ENCODE measurements at regions not wholly inside any gene's neighbourhood (a gene's known extent, or its start where the extent isn't known, plus 50 kb on each side); places are given as distances from the start of the nearest gene placed in this dataset.

DNA sequence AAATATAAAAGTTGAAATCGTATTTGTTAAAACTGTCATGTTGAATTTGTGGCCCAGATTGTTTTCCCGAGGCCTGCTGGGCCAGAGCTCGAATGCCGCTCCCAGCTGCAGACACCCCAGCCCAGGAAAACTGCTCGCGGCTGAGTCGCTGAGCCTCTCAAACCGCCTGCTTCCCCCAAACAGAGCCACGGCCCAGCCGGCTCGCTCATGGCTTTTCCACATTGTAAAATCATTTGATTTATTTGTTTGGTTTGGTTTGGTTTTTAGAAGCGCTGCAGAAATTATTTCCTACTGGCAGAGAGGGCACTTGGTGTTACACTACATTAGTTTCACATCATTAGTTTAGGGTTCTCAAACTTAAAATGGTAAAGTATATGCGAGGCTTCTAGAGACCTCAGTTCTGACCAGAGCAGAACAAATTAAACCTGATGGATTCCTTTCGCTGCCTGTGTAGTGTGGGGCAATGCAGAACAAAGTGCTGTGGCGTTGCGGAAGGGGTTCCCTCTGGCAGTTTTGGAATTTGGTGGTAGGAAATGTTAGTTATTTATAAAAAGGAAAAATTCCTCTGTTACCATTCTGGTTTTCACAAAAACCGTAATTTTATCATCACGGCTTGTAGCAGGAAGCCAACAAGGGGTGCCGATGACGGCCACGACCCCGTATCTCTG lies 156.5 kb upstream of the PITX1 start:
- Histone ChIP-seq H3K4me3 (ENCODE audit: low read depth in 1 of 3, low read length in 3 of 3) (peak overlapping the region in 2 of 3 donors; percentile 20 to 55), H3K27me3 (ENCODE audit: control insufficient read depth in 3 of 3, insufficient read depth in 3 of 3, low read length in 3 of 3) (peaks cover 0 to 37% (median 0%) of the 10 kb centered on the region in 3 donors), H3K9me3 (ENCODE audit: control insufficient read depth in 2 of 2, insufficient read depth in 1 of 2, low read depth in 1 of 2, low read length in 1 of 2) (no peaks in the 10 kb centered on the region), H3K4me1 (ENCODE audit: control insufficient read depth in 3 of 3, insufficient read depth in 2 of 3, low read depth in 1 of 3, low read length in 2 of 3) (peaks cover 0 to 20% (median 5%) of the 10 kb centered on the region in 3 donors), H3K36me3 (ENCODE audit: control insufficient read depth in 3 of 3, insufficient read depth in 2 of 3, low read depth in 1 of 3, low read length in 3 of 3) (peaks cover 0 to 2% (median 0%) of the 10 kb centered on the region in 3 donors), H3K27ac (ENCODE audit: low read depth in 1 of 3, low read length in 2 of 3) (no peak overlapping the region)
- DNase-seq (no peak), FAIRE-seq (no peak)
- WGBS, 3 donors, result 66 to 71% (median 67%) methylated on average over 22 of the region's 22 CpGs

DNA sequence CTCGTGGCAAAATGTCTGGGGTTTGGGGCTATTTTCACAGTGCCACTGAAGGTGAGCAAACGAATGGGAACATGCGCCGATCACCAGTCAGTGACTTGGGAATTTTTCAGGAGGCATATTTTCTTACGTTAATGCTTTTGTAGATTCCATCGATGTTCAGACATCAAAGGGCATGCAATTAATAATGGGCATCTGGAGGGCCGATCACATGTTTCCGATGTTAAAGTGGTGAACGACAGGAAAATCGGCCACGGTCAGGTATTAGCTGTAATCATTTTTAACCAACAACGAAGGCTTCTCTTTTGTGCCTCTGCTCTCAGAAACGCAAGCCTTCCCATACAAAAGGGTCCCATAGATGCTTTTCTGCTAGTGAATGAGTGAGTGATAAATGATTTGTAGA lies 155.0 kb upstream of the PITX1 start:
- 88 to 92% (median 89%) methylated on average over 13 of the region's 13 CpGs for WGBS, 3 donors
- no peak overlapping the region for H3K4me3 ChIP-seq (ENCODE audit: low read depth in 1 of 3, low read length in 3 of 3)

GRCh38 chr5:135188233-135188914 lies 154.3 kb upstream of the PITX1 start:
- FAIRE-seq (no peak), DNase-seq (no peak)
- Histone ChIP-seq H3K27me3 (ENCODE audit: control insufficient read depth in 3 of 3, insufficient read depth in 3 of 3, low read length in 3 of 3) (peaks cover 0 to 33% (median 0%) of the 10 kb centered on the region in 3 donors), H3K36me3 (ENCODE audit: control insufficient read depth in 3 of 3, insufficient read depth in 2 of 3, low read depth in 1 of 3, low read length in 3 of 3) (peaks cover 0 to 2% (median 0%) of the 10 kb centered on the region in 3 donors), H3K4me3 (ENCODE audit: low read depth in 1 of 3, low read length in 3 of 3) (no peak overlapping the region), H3K9me3 (ENCODE audit: control insufficient read depth in 2 of 2, insufficient read depth in 1 of 2, low read depth in 1 of 2, low read length in 1 of 2) (no peaks in the 10 kb centered on the region), H3K27ac (ENCODE audit: low read depth in 1 of 3, low read length in 2 of 3) (no peak overlapping the region), H3K4me1 (ENCODE audit: control insufficient read depth in 3 of 3, insufficient read depth in 2 of 3, low read depth in 1 of 3, low read length in 2 of 3) (peaks cover 0 to 23% (median 5%) of the 10 kb centered on the region in 3 donors)
- 81 to 83% (median 81%) methylated on average over 4 of the region's 4 CpGs for WGBS, 3 donors

More for the DNA sequence above, 155.0 kb upstream of the PITX1 start:
- Histone ChIP-seq H3K27me3 (ENCODE audit: control insufficient read depth in 3 of 3, insufficient read depth in 3 of 3, low read length in 3 of 3) (peaks cover 0 to 37% (median 0%) of the 10 kb centered on the region in 3 donors), H3K4me1 (ENCODE audit: control insufficient read depth in 3 of 3, insufficient read depth in 2 of 3, low read depth in 1 of 3, low read length in 2 of 3) (peaks cover 0 to 23% (median 5%) of the 10 kb centered on the region in 3 donors), H3K27ac (ENCODE audit: low read depth in 1 of 3, low read length in 2 of 3) (no peak overlapping the region), H3K9me3 (ENCODE audit: control insufficient read depth in 2 of 2, insufficient read depth in 1 of 2, low read depth in 1 of 2, low read length in 1 of 2) (no peaks in the 10 kb centered on the region), H3K36me3 (ENCODE audit: control insufficient read depth in 3 of 3, insufficient read depth in 2 of 3, low read depth in 1 of 3, low read length in 3 of 3) (peaks cover 0 to 2% (median 0%) of the 10 kb centered on the region in 3 donors)
- no peak for FAIRE-seq
- no peak for DNase-seq

DNA sequence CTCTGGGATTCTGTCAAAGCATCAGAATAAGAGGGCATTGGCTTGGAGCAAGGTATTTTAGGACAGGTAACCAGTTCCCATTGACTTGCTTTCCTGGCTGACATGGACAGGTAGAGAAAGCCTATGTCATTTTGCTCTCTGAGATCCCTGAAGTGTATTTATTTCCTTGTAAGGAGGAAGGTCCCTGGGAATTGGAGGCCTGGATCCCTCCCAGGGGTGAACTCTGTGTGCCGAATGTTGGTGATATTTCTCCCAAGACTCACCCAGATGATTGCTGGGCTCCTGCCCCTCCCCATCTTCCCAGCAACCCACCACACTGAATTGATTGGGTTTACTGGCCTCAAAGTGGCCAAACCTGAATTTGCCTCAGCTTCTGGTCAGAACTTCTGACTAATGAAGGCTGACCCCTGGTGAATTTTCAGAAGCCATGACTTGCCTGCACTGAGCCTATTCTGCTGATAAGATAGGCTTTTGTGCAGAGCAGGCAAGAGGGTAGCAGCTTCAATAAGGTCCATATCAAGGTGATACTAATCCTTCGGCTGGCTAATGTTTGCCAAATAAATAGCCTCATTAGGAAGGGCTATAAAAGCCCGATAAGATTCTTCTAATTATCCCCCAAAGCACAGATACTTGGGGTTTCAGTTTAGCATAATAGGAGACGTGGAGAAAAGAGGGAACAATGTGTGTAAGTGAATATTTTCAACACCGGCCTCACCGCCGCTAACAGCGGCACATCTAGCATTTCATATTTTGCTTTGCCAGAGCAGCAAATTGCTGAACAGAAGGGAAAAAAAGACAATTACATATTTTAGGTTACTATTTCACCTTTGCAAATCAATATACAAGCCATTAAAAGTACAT lies 152.9 kb upstream of the PITX1 start:
- peaks cover 0 to 23% (median 5%) of the 10 kb centered on the region in 3 donors for H3K4me1 ChIP-seq (ENCODE audit: control insufficient read depth in 3 of 3, insufficient read depth in 2 of 3, low read depth in 1 of 3, low read length in 2 of 3)
- H3K4me3 ChIP-seq (ENCODE audit: low read depth in 1 of 3, low read length in 3 of 3), result no peak overlapping the region
- 18 to 58% (median 33%) methylated on average over 8 of the region's 8 CpGs for WGBS, 3 donors

DNA sequence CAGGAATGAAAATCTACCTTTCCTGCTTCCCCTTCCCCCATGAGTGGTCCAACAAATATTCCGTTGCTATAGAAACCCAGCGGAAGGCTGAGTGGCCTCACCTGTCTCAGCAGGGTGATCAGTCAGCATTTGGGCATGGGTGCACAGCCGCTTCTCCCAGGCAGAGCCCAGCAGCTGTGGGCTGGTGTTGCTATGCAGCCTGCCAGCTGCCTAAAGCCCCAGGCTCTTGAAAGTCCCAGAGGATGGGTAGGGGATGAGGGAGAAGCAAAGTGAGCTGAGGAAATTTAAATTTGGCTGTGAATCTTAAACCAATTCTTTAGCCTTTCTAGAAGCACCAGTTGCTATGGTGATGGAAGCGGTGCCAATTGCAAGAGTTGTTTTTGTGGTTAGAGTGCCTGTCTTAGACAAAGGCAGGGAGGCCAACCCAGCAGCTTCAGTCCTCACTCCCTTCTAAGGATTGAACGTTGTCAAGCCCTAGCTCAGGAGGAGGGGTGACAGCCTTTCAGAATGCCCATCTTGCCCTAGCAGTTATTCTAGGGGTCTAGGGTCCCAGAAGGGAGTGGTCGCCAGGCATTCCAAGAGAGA lies 151.5 kb upstream of the PITX1 start:
- Histone ChIP-seq H3K4me3 (ENCODE audit: low read depth in 1 of 3, low read length in 3 of 3) (no peak overlapping the region), H3K27ac (ENCODE audit: low read depth in 1 of 3, low read length in 2 of 3) (peak overlapping the region in 1 of 3 donors; percentile 17), H3K36me3 (ENCODE audit: control insufficient read depth in 3 of 3, insufficient read depth in 2 of 3, low read depth in 1 of 3, low read length in 3 of 3) (no peaks in the 10 kb centered on the region), H3K9me3 (ENCODE audit: control insufficient read depth in 2 of 2, insufficient read depth in 1 of 2, low read depth in 1 of 2, low read length in 1 of 2) (no peaks in the 10 kb centered on the region), H3K27me3 (ENCODE audit: control insufficient read depth in 3 of 3, insufficient read depth in 3 of 3, low read length in 3 of 3) (peaks cover 0 to 10% (median 0%) of the 10 kb centered on the region in 3 donors), H3K4me1 (ENCODE audit: control insufficient read depth in 3 of 3, insufficient read depth in 2 of 3, low read depth in 1 of 3, low read length in 2 of 3) (peaks cover 0 to 19% (median 5%) of the 10 kb centered on the region in 3 donors)
- FAIRE-seq (no peak), DNase-seq (no peak)
- WGBS, 3 donors, result 81 to 86% (median 82%) methylated on average over 6 of the region's 6 CpGs

More for the DNA sequence above, 152.9 kb upstream of the PITX1 start:
- Histone ChIP-seq H3K27ac (ENCODE audit: low read depth in 1 of 3, low read length in 2 of 3) (peak overlapping the region in 2 of 3 donors; percentile 5 to 30), H3K27me3 (ENCODE audit: control insufficient read depth in 3 of 3, insufficient read depth in 3 of 3, low read length in 3 of 3) (peaks cover 0 to 20% (median 0%) of the 10 kb centered on the region in 3 donors), H3K9me3 (ENCODE audit: control insufficient read depth in 2 of 2, insufficient read depth in 1 of 2, low read depth in 1 of 2, low read length in 1 of 2) (no peaks in the 10 kb centered on the region), H3K36me3 (ENCODE audit: control insufficient read depth in 3 of 3, insufficient read depth in 2 of 3, low read depth in 1 of 3, low read length in 3 of 3) (peaks cover 0 to 2% (median 0%) of the 10 kb centered on the region in 3 donors)
- DNase-seq, result peak; percentile 48 to 69
- no peak for FAIRE-seq

DNA sequence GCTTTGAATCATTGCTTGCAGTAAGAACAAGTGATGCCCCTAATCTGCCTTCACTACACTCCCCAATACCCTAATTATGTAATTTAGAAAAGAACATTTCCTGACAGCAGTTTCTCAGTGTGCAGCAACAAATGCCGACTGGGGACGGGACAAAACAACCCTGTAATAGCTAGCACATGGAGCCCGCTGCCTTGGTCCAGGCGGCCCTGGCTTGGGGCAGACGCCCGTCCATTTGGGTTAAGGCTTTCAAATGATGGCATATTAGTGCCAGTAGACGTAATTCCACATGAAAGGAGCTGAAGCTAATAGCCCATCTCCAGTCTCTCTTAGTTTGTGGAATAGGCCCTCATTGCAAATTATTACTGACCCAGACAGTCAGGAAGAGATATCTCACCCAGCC lies 150.6 kb upstream of the PITX1 start:
- FAIRE-seq (no peak), DNase-seq (no peak)
- Histone ChIP-seq H3K27me3 (ENCODE audit: control insufficient read depth in 3 of 3, insufficient read depth in 3 of 3, low read length in 3 of 3) (peaks cover 0 to 5% (median 0%) of the 10 kb centered on the region in 3 donors), H3K36me3 (ENCODE audit: control insufficient read depth in 3 of 3, insufficient read depth in 2 of 3, low read depth in 1 of 3, low read length in 3 of 3) (no peaks in the 10 kb centered on the region), H3K4me1 (ENCODE audit: control insufficient read depth in 3 of 3, insufficient read depth in 2 of 3, low read depth in 1 of 3, low read length in 2 of 3) (peaks cover 0 to 19% (median 5%) of the 10 kb centered on the region in 3 donors), H3K4me3 (ENCODE audit: low read depth in 1 of 3, low read length in 3 of 3) (no peak overlapping the region), H3K9me3 (ENCODE audit: control insufficient read depth in 2 of 2, insufficient read depth in 1 of 2, low read depth in 1 of 2, low read length in 1 of 2) (no peaks in the 10 kb centered on the region), H3K27ac (ENCODE audit: low read depth in 1 of 3, low read length in 2 of 3) (no peak overlapping the region)
- WGBS, 3 donors, result 91 to 94% (median 94%) methylated on average over 7 of the region's 7 CpGs

DNA sequence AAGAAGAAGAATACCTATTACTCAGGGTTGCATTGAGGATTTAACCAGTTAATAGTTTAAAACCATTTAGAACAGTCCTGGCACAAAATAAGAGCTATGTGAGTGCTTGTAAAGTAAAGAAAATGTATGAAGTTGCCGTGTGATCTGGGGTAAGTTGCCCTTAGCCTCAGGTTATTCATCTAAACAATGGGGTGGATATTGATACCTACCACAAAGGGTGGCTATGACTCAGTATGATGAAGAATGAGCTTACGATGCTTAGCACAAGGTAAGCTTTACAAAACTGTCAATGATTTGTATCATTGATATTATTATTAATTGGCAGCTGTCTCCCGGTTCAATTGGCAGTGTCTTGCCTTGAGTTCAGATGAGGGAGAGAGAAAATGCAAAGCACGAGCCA lies 149.4 kb upstream of the PITX1 start:
- FAIRE-seq, result no peak
- WGBS, 3 donors, result 80 to 90% (median 90%) methylated on average over 4 of the region's 4 CpGs

GRCh38 chr5:135182675-135183074 lies 148.6 kb upstream of the PITX1 start:
- H3K36me3 ChIP-seq (ENCODE audit: control insufficient read depth in 3 of 3, insufficient read depth in 2 of 3, low read depth in 1 of 3, low read length in 3 of 3), result no peaks in the 10 kb centered on the region
- H3K4me1 ChIP-seq (ENCODE audit: control insufficient read depth in 3 of 3, insufficient read depth in 2 of 3, low read depth in 1 of 3, low read length in 2 of 3), result peaks cover 0 to 22% (median 5%) of the 10 kb centered on the region in 3 donors
- H3K27ac ChIP-seq (ENCODE audit: low read depth in 1 of 3, low read length in 2 of 3), result no peak overlapping the region
- no peak for FAIRE-seq
- no peak overlapping the region for H3K4me3 ChIP-seq (ENCODE audit: low read depth in 1 of 3, low read length in 3 of 3)
- H3K9me3 ChIP-seq (ENCODE audit: control insufficient read depth in 2 of 2, insufficient read depth in 1 of 2, low read depth in 1 of 2, low read length in 1 of 2), result no peaks in the 10 kb centered on the region
- no peak for DNase-seq
- peaks cover 0 to 2% (median 0%) of the 10 kb centered on the region in 3 donors for H3K27me3 ChIP-seq (ENCODE audit: control insufficient read depth in 3 of 3, insufficient read depth in 3 of 3, low read length in 3 of 3)
- WGBS, 3 donors, result 86 to 92% (median 89%) methylated on average over 5 of the region's 5 CpGs

More for the DNA sequence above, 149.4 kb upstream of the PITX1 start:
- H3K4me3 ChIP-seq (ENCODE audit: low read depth in 1 of 3, low read length in 3 of 3), result no peak overlapping the region
- H3K27me3 ChIP-seq (ENCODE audit: control insufficient read depth in 3 of 3, insufficient read depth in 3 of 3, low read length in 3 of 3), result peaks cover 0 to 2% (median 0%) of the 10 kb centered on the region in 3 donors
- H3K27ac ChIP-seq (ENCODE audit: low read depth in 1 of 3, low read length in 2 of 3), result no peak overlapping the region
- no peaks in the 10 kb centered on the region for H3K9me3 ChIP-seq (ENCODE audit: control insufficient read depth in 2 of 2, insufficient read depth in 1 of 2, low read depth in 1 of 2, low read length in 1 of 2)
- H3K36me3 ChIP-seq (ENCODE audit: control insufficient read depth in 3 of 3, insufficient read depth in 2 of 3, low read depth in 1 of 3, low read length in 3 of 3), result no peaks in the 10 kb centered on the region
- no peak for DNase-seq
- H3K4me1 ChIP-seq (ENCODE audit: control insufficient read depth in 3 of 3, insufficient read depth in 2 of 3, low read depth in 1 of 3, low read length in 2 of 3), result peaks cover 0 to 22% (median 5%) of the 10 kb centered on the region in 3 donors
